ENCODE measurements at regions not wholly inside any gene's neighbourhood (a gene's known extent, or its start where the extent isn't known, plus 50 kb on each side); places are given as distances from the start of the nearest gene placed in this dataset.

DNA sequence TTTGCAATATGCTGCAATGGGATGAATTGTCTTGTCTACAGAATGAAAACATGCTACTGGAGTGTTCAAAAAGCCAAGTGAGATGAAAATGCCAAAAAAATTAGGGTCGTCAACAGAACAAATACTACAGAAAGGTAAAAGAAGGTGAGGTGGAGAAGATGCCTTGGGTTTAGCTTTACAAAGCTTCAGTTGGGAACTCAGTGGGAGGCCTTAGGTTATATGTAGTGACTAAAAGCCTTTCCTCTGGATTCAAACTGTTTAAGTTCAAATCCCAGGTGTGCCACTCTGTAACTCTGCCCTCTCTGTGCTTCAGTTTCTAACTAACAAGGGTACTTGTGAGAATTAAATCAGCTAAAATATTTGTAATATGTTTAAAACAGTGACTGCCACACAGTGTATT lies 84.9 kb upstream of the PDE3A start:
- no peak overlapping the region for H2AFZ ChIP-seq (ENCODE audit: low read length)
- no peak overlapping the region for H2AK5ac ChIP-seq (ENCODE audit: low read depth, low read length)
- no peak overlapping the region for H3K27ac ChIP-seq (replicated peaks; ENCODE audit: low read length)
- no CpG with 5 or more reads among the region's 1 CpG for WGBS, 2 donors (ENCODE audit: extremely low coverage in 2 of 2, insufficient read length in 2 of 2, insufficient replicate concordance in 1 of 2)
- no peak overlapping the region for H4K8ac ChIP-seq (ENCODE audit: low read depth, low read length)
- no peak overlapping the region for H3K23ac ChIP-seq (ENCODE audit: low read depth, low read length, poor library complexity)
- no peaks in the 10 kb centered on the region for H3K4me1 ChIP-seq (ENCODE audit: control insufficient read depth in 2 of 2, insufficient read depth in 1 of 2, low read depth in 1 of 2, low read length in 2 of 2)
- H2BK15ac ChIP-seq (ENCODE audit: low read length): no peak overlapping the region
- H3K18ac ChIP-seq (ENCODE audit: low read length): no peak overlapping the region
- no peak overlapping the region for H2BK12ac ChIP-seq (ENCODE audit: low read length)
- no peak overlapping the region for H3K9ac ChIP-seq (ENCODE audit: low read depth, low read length, poor library complexity)
- no peak for DNase-seq (ENCODE audit: low spot score)
- no peaks in the 10 kb centered on the region for H3K36me3 ChIP-seq (replicated peaks in 1 of 2; ENCODE audit: control insufficient read depth in 2 of 2, insufficient read depth in 2 of 2, low read length in 2 of 2)
- H4K91ac ChIP-seq (ENCODE audit: low read depth, low read length, poor library complexity): no peak overlapping the region
- no peaks in the 10 kb centered on the region for H3K27me3 ChIP-seq (ENCODE audit: control insufficient read depth in 3 of 3, insufficient read depth in 3 of 3, low read depth in 1 of 3, low read length in 3 of 3)
- H3K79me1 ChIP-seq (ENCODE audit: low read depth, low read length): no peaks in the 10 kb centered on the region
- H3K9me3 ChIP-seq (replicated peaks in 1 of 2; ENCODE audit: control insufficient read depth in 2 of 2, insufficient read depth in 1 of 2, low read depth in 1 of 2, low read length in 2 of 2): peaks cover 0 to 1% of the 10 kb centered on the region in 2 donors
- H2BK120ac ChIP-seq (ENCODE audit: low read depth, low read length): no peak overlapping the region
- H3K14ac ChIP-seq (ENCODE audit: low read length): no peak overlapping the region
- no peak overlapping the region for H3K4ac ChIP-seq (ENCODE audit: low read length)
- no peak overlapping the region for H3K4me2 ChIP-seq (ENCODE audit: insufficient read depth, low read length, poor library complexity, severe bottlenecking)
- no peak overlapping the region for H3K4me3 ChIP-seq (ENCODE audit: low read length in 2 of 2)
- no peak overlapping the region for H2BK5ac ChIP-seq (ENCODE audit: low read length)

GRCh38 chr12:20289520-20289919 lies 78.8 kb upstream of the PDE3A start:
- H3K4me2 ChIP-seq (ENCODE audit: insufficient read depth, low read length, poor library complexity, severe bottlenecking): no peak overlapping the region
- H3K9me3 ChIP-seq (replicated peaks in 1 of 2; ENCODE audit: control insufficient read depth in 2 of 2, insufficient read depth in 1 of 2, low read depth in 1 of 2, low read length in 2 of 2): peaks cover 0 to 1% of the 10 kb centered on the region in 2 donors
- H3K27me3 ChIP-seq (ENCODE audit: control insufficient read depth in 3 of 3, insufficient read depth in 3 of 3, low read depth in 1 of 3, low read length in 3 of 3): no peaks in the 10 kb centered on the region
- H3K4ac ChIP-seq (ENCODE audit: low read length): no peak overlapping the region
- no peak overlapping the region for H2AK5ac ChIP-seq (ENCODE audit: low read depth, low read length)
- H2AFZ ChIP-seq (ENCODE audit: low read length): no peak overlapping the region
- H3K14ac ChIP-seq (ENCODE audit: low read length): no peak overlapping the region
- no peak overlapping the region for H2BK12ac ChIP-seq (ENCODE audit: low read length)
- H2BK5ac ChIP-seq (ENCODE audit: low read length): no peak overlapping the region
- no peaks in the 10 kb centered on the region for H3K36me3 ChIP-seq (replicated peaks in 1 of 2; ENCODE audit: control insufficient read depth in 2 of 2, insufficient read depth in 2 of 2, low read length in 2 of 2)
- no peak for DNase-seq (ENCODE audit: low spot score)
- no peaks in the 10 kb centered on the region for H3K79me1 ChIP-seq (ENCODE audit: low read depth, low read length)
- no peak overlapping the region for H2BK120ac ChIP-seq (ENCODE audit: low read depth, low read length)
- no peak overlapping the region for H3K27ac ChIP-seq (replicated peaks; ENCODE audit: low read length)
- no peak overlapping the region for H3K18ac ChIP-seq (ENCODE audit: low read length)
- H3K4me3 ChIP-seq (ENCODE audit: low read length in 2 of 2): no peak overlapping the region
- no peak overlapping the region for H3K23ac ChIP-seq (ENCODE audit: low read depth, low read length, poor library complexity)
- H4K91ac ChIP-seq (ENCODE audit: low read depth, low read length, poor library complexity): no peak overlapping the region
- no peak overlapping the region for H4K8ac ChIP-seq (ENCODE audit: low read depth, low read length)
- H3K4me1 ChIP-seq (ENCODE audit: control insufficient read depth in 2 of 2, insufficient read depth in 1 of 2, low read depth in 1 of 2, low read length in 2 of 2): no peaks in the 10 kb centered on the region
- no CpG with 5 or more reads among the region's 1 CpG for WGBS, 2 donors (ENCODE audit: extremely low coverage in 2 of 2, insufficient read length in 2 of 2, insufficient replicate concordance in 1 of 2)
- H3K9ac ChIP-seq (ENCODE audit: low read depth, low read length, poor library complexity): no peak overlapping the region
- no peak overlapping the region for H2BK15ac ChIP-seq (ENCODE audit: low read length)

- Histone ChIP-seq H3K27ac (replicated peaks; ENCODE audit: low read length) (no peak overlapping the region), H4K91ac (ENCODE audit: low read depth, low read length, poor library complexity) (no peak overlapping the region), H2BK5ac (ENCODE audit: low read length) (no peak overlapping the region), H3K36me3 (replicated peaks in 1 of 2; ENCODE audit: control insufficient read depth in 2 of 2, insufficient read depth in 2 of 2, low read length in 2 of 2) (no peaks in the 10 kb centered on the region), H3K4ac (ENCODE audit: low read length) (no peak overlapping the region), H4K8ac (ENCODE audit: low read depth, low read length) (no peak overlapping the region), H2BK12ac (ENCODE audit: low read length) (no peak overlapping the region), H3K27me3 (ENCODE audit: control insufficient read depth in 3 of 3, insufficient read depth in 3 of 3, low read depth in 1 of 3, low read length in 3 of 3) (no peaks in the 10 kb centered on the region), H3K4me3 (ENCODE audit: low read length in 2 of 2) (no peak overlapping the region), H2AK5ac (ENCODE audit: low read depth, low read length) (no peak overlapping the region), H2BK15ac (ENCODE audit: low read length) (no peak overlapping the region), H3K9me3 (replicated peaks in 1 of 2; ENCODE audit: control insufficient read depth in 2 of 2, insufficient read depth in 1 of 2, low read depth in 1 of 2, low read length in 2 of 2) (peaks cover 0 to 5% of the 10 kb centered on the region in 2 donors), H3K79me1 (ENCODE audit: low read depth, low read length) (no peaks in the 10 kb centered on the region), H2BK120ac (ENCODE audit: low read depth, low read length) (no peak overlapping the region), H3K14ac (ENCODE audit: low read length) (no peak overlapping the region), H3K18ac (ENCODE audit: low read length) (no peak overlapping the region), H2AFZ (ENCODE audit: low read length) (no peak overlapping the region), H3K9ac (ENCODE audit: low read depth, low read length, poor library complexity) (no peak overlapping the region), H3K23ac (ENCODE audit: low read depth, low read length, poor library complexity) (no peak overlapping the region), H3K4me1 (ENCODE audit: control insufficient read depth in 2 of 2, insufficient read depth in 1 of 2, low read depth in 1 of 2, low read length in 2 of 2) (no peaks in the 10 kb centered on the region), H3K4me2 (ENCODE audit: insufficient read depth, low read length, poor library complexity, severe bottlenecking) (no peak overlapping the region)
- WGBS, 2 donors (ENCODE audit: extremely low coverage in 2 of 2, insufficient read length in 2 of 2, insufficient replicate concordance in 1 of 2): no CpG with 5 or more reads among the region's 7 CpGs
- DNase-seq (ENCODE audit: low spot score): no peak
These were observed 67.9 kb upstream of the PDE3A start for GRCh38 chr12:20300457-20300856.

- no peak overlapping the region for H3K4me3 ChIP-seq (ENCODE audit: low read length in 2 of 2)
- H2BK5ac ChIP-seq (ENCODE audit: low read length): no peak overlapping the region
- H3K9me3 ChIP-seq (replicated peaks in 1 of 2; ENCODE audit: control insufficient read depth in 2 of 2, insufficient read depth in 1 of 2, low read depth in 1 of 2, low read length in 2 of 2): peaks cover 0 to 8% of the 10 kb centered on the region in 2 donors
- H3K27me3 ChIP-seq (ENCODE audit: control insufficient read depth in 3 of 3, insufficient read depth in 3 of 3, low read depth in 1 of 3, low read length in 3 of 3): no peaks in the 10 kb centered on the region
- no peak overlapping the region for H2BK12ac ChIP-seq (ENCODE audit: low read length)
- peaks cover 0 to 3% of the 10 kb centered on the region in 2 donors for H3K4me1 ChIP-seq (ENCODE audit: control insufficient read depth in 2 of 2, insufficient read depth in 1 of 2, low read depth in 1 of 2, low read length in 2 of 2)
- H3K27ac ChIP-seq (replicated peaks; ENCODE audit: low read length): no peak overlapping the region
- no peak overlapping the region for H3K9ac ChIP-seq (ENCODE audit: low read depth, low read length, poor library complexity)
- no peak overlapping the region for H4K8ac ChIP-seq (ENCODE audit: low read depth, low read length)
- WGBS, 2 donors (ENCODE audit: extremely low coverage in 2 of 2, insufficient read length in 2 of 2, insufficient replicate concordance in 1 of 2): no CpG with 5 or more reads among the region's 3 CpGs
- H3K18ac ChIP-seq (ENCODE audit: low read length): no peak overlapping the region
- H3K79me1 ChIP-seq (ENCODE audit: low read depth, low read length): no peaks in the 10 kb centered on the region
- H3K36me3 ChIP-seq (replicated peaks in 1 of 2; ENCODE audit: control insufficient read depth in 2 of 2, insufficient read depth in 2 of 2, low read length in 2 of 2): no peaks in the 10 kb centered on the region
- H3K14ac ChIP-seq (ENCODE audit: low read length): no peak overlapping the region
- no peak overlapping the region for H4K91ac ChIP-seq (ENCODE audit: low read depth, low read length, poor library complexity)
- H2AFZ ChIP-seq (ENCODE audit: low read length): no peak overlapping the region
- H2BK120ac ChIP-seq (ENCODE audit: low read depth, low read length): no peak overlapping the region
- no peak overlapping the region for H2AK5ac ChIP-seq (ENCODE audit: low read depth, low read length)
- no peak overlapping the region for H3K4me2 ChIP-seq (ENCODE audit: insufficient read depth, low read length, poor library complexity, severe bottlenecking)
- H3K23ac ChIP-seq (ENCODE audit: low read depth, low read length, poor library complexity): no peak overlapping the region
- no peak for DNase-seq (ENCODE audit: low spot score)
- H2BK15ac ChIP-seq (ENCODE audit: low read length): no peak overlapping the region
- H3K4ac ChIP-seq (ENCODE audit: low read length): no peak overlapping the region
These were observed 62.9 kb upstream of the PDE3A start for GRCh38 chr12:20305470-20305869.
